BJ (cell line): ENCODE measurements at regions not wholly inside any gene's neighbourhood (a gene's known extent, or its start where the extent isn't known, plus 50 kb on each side); places are given as distances from the start of the nearest gene placed in this dataset.

Experiments
- CTCF ChIA-PET: fragments of 350-600 bp; formaldehyde crosslinking; extraction: SDS; loops from one replicate; lab custom pipeline; 2021; ENCODE audit warnings: antibody characterized with exemption, inconsistent platforms; lab: Yijun Ruan, JAX
- POLR2A ChIA-PET: fragments of 300-600 bp; sonication (Branson Sonifier 250); formaldehyde crosslinking; extraction: SDS; loops from one replicate; lab custom pipeline; 2021; ENCODE audit warnings: antibody characterized with exemption; lab: Charles Lee
- DNase-seq: peaks from one replicate; pipeline ENCODE4 v3.0.0-alpha.2; 2011; ENCODE audit warnings: low read depth
- H3K27me3 ChIP-seq: 2 replicates; pipeline ENCODE4 v1.6.0; 2011; ENCODE audit warnings: low read length; ENCODE audit not compliant: control insufficient read depth, insufficient read depth
- H3K36me3 ChIP-seq: 2 replicates; pipeline ENCODE4 v1.5.1; 2011; ENCODE audit warnings: low read length; ENCODE audit not compliant: control insufficient read depth, insufficient read depth
- H3K4me3 ChIP-seq: 2 replicates; pipeline ENCODE4 v1.5.1; 2011; ENCODE audit warnings: low read depth, mild to moderate bottlenecking, control low read depth, low read length
- TF ChIP-seq, protein P1 (sequence below): IDR thresholded peaks from 2 replicates; pipeline ENCODE4 v1.5.1; 2011; ENCODE audit warnings: low read depth, mild to moderate bottlenecking, control low read depth, inconsistent platforms, low read length, moderate library complexity; ENCODE audit not compliant: insufficient read depth

DNA sequence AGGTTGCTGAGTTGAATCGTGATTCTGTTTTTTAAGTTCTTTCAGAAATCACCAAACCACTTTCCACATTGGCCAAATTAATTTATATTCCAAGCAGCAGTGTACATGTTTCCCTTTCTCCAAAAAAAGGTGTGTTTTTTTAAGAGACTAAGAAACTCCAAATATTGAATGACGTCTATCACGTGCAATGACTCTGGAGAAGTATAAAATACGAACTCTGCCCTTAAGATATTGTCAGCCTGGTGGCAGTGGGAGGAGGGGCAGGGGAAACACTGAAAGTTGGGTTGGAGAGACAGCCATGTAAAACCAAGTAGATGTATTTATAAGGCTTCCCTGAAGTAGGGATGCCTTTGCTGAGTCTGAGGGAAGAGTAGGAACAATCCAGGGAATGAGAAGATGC, 50.1 kb upstream of the DHRS4 start:
- ChIA-PET POLR2A (no interaction called here), CTCF (no interaction called here)
- Histone ChIP-seq H3K27me3 (no peaks in the 10 kb centered on the region; the same call in 1 of the 2 replicates), H3K4me3 (no peak overlapping the region), H3K36me3 (no peaks in the 10 kb centered on the region)
- TF ChIP-seq, protein P1, sequence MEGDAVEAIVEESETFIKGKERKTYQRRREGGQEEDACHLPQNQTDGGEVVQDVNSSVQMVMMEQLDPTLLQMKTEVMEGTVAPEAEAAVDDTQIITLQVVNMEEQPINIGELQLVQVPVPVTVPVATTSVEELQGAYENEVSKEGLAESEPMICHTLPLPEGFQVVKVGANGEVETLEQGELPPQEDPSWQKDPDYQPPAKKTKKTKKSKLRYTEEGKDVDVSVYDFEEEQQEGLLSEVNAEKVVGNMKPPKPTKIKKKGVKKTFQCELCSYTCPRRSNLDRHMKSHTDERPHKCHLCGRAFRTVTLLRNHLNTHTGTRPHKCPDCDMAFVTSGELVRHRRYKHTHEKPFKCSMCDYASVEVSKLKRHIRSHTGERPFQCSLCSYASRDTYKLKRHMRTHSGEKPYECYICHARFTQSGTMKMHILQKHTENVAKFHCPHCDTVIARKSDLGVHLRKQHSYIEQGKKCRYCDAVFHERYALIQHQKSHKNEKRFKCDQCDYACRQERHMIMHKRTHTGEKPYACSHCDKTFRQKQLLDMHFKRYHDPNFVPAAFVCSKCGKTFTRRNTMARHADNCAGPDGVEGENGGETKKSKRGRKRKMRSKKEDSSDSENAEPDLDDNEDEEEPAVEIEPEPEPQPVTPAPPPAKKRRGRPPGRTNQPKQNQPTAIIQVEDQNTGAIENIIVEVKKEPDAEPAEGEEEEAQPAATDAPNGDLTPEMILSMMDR, result no peak
- no peak for DNase-seq
